LNCaP clone FGC (cell line): ENCODE measurements at regions not wholly inside any gene's neighbourhood (a gene's known extent, or its start where the extent isn't known, plus 50 kb on each side); places are given as distances from the start of the nearest gene placed in this dataset.

ENCODE experiments used
- DNase-seq: peaks from one replicate; pipeline ENCODE4 v3.0.0-alpha.2; 2011; ENCODE audit warnings: low read depth
- H3K4me3 ChIP-seq: 2 replicates; pipeline ENCODE4 v1.5.1; 2011; ENCODE audit warnings: mild to moderate bottlenecking, low read depth, low read length, control low read depth
- TF ChIP-seq, protein P1 (sequence below): IDR thresholded peaks from 2 replicates; pipeline ENCODE4 v1.5.1; 2012; ENCODE audit warnings: mild to moderate bottlenecking; ENCODE audit not compliant: control insufficient read depth, insufficient read depth; ENCODE audit errors: extremely low read depth

DNA sequence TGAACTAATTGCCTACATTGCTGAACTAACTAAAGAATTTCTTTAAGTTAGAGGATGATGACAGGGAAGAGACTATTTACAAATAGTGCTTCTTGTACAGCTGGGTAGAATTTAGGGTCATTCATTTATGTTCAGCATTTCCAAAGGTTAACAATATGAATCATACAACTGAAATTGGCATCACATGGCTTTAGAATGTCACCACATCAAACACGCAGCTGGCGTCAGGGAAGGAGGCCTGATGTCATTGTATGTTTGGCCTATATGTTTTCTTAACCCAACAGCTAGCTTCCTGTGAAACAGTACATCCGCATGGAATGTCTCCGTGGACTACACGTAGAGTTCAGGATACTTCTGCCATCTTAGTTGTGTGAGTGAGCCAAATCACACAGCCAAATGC, 99.0 kb upstream of the TNFSF11 start:
- TF ChIP-seq, protein P1, sequence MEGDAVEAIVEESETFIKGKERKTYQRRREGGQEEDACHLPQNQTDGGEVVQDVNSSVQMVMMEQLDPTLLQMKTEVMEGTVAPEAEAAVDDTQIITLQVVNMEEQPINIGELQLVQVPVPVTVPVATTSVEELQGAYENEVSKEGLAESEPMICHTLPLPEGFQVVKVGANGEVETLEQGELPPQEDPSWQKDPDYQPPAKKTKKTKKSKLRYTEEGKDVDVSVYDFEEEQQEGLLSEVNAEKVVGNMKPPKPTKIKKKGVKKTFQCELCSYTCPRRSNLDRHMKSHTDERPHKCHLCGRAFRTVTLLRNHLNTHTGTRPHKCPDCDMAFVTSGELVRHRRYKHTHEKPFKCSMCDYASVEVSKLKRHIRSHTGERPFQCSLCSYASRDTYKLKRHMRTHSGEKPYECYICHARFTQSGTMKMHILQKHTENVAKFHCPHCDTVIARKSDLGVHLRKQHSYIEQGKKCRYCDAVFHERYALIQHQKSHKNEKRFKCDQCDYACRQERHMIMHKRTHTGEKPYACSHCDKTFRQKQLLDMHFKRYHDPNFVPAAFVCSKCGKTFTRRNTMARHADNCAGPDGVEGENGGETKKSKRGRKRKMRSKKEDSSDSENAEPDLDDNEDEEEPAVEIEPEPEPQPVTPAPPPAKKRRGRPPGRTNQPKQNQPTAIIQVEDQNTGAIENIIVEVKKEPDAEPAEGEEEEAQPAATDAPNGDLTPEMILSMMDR, result no peak
- no peak overlapping the region for H3K4me3 ChIP-seq
- DNase-seq, result no peak

DNA sequence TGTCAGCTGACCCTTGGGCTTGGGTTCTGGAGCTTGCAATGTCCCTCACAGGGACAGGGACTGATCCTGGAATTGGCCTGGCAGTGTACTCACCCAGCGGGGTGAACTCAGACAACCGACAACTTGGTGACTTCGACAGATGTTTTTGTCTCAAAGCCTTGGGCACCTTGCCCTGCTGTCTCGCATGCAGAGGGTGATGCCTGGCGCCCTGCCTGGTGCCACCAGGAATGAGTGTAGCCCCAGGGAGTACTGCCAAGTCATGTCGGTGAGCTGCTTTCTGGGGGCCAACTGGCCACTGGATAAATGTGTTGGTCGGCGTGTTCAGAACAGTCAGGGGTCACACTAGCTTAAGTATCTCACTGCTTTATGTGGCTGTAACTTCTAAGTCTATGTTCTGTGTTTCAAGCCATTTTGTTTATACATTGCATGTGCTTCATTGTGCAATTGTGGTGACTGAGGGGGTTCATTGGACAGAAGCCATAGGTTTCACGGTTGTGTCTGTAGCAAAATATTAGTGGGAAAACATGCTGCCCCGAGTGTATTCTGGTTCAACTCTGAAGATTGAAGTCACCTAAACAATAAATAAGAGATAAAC, 96.3 kb upstream of the TNFSF11 start:
- no peak overlapping the region for H3K4me3 ChIP-seq
- no peak for DNase-seq
- TF ChIP-seq, protein P1, result no peak

DNA sequence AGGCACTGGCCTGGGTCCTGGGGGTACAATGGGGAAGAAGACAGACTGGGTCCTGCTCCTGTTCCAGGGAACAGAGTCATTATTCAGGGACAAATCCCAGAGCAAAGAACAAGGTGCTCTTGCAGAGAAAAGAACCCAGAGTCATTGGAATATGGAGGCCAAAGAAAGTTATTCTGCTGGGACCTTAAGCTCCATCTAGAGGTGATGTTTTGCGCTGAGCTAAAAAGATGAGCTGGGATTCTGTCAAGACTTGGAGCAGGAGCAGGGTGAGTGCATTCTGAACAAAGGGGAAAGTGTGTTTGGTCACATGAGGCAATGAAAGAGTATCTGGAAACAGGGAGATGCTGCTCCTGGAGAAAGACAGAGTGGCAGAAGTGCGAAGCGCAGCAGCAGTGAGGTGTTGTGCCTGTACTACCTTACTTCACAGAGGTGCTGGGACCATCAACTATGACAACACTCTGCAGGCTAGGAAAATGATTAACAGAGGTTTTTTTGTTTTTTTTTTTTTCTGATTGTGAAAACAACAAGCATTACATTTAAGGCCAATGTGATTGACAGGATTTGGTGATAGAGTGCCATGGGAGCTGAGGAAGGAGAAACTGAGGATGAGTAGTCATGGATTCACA, 95.3 kb upstream of the TNFSF11 start:
- no peak overlapping the region for H3K4me3 ChIP-seq
- TF ChIP-seq, protein P1, result peak; percentile 60
- DNase-seq, result no peak

DNA sequence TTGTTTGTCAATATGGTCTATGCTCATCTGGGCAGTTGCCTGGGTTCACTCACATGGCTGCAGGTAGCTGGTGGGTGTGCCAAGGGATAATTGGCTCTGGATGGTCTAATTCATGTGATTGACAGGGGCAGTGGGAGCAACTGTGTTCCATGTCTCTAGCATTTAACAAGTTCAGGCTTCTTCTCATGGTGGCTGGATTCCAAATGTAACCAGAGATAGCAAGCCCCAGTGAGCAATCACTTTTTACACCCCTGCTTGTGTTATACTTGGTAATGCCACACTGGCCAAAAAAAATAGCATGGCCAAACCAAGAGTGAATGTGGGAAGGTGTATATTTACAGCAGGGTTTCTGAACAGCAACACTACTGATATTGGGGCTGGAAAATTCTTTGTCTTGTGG, 89.6 kb upstream of the TNFSF11 start:
- H3K4me3 ChIP-seq, result no peak overlapping the region
- TF ChIP-seq, protein P1, result no peak
- DNase-seq, result no peak

DNA sequence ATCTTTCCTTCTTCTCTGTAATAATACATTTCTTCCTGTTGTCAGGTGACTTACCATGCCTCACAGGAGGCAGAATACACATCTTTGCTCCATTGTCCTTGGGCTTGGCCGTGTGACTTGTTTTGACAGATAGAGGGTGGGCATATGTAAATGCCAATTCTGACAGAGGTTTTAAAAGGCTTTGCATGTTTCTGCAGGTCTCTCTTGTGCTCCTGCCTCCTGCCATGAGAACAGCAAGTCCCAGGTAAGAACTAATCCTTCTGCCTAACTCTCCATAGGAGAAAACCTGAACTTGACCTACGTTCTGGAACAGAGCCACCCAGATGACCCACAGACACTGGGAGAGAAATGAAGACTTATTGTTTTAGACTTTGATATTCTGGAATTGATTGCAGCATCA, 88.7 kb upstream of the TNFSF11 start:
- TF ChIP-seq, protein P1, result no peak
- DNase-seq, result no peak
- H3K4me3 ChIP-seq, result no peak overlapping the region

DNA sequence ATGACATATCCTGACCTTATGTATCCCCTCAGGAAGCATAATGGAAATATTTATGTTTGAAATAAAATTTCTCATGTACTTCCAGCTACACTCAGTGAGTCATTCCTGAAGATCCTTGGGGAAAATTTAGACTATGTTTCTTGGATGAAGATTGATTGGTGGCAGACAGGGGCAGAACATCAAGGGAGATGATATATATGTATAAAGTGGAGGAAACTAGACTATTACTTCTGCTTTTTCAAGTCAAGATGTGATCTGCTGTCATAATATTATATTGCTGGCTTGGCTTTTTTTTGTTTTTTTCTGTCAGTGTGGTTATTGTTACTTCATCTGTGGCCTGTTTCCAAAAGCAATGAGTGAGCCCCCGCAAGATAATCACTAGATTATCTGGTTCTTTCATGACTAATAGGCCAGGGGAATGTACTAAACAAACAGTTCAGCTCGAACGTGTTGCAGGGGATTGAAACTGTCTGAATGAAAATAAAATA, 87.2 kb upstream of the TNFSF11 start:
- TF ChIP-seq, protein P1, result no peak
- no peak overlapping the region for H3K4me3 ChIP-seq
- no peak for DNase-seq

DNA sequence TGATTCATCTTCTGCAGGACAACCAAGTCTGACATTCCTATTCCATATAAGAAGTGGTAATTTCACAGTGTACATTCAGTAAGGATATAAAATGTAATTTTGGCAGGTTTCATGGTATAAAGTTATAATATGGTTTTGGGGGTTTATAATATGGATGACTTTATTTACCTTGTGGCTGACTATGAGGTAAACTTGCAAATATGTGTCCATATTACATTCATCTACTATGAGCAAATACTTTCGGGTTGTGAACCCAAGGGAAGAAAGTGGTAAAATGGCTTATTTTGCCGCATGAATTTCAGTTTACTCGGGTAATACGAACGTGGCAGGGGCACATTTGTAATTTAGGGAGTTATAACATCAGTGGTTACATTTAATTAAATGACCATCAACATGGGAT, 86.7 kb upstream of the TNFSF11 start:
- TF ChIP-seq, protein P1, result no peak
- no peak for DNase-seq
- H3K4me3 ChIP-seq, result no peak overlapping the region
